ENCODE measurements at regions not wholly inside any gene's neighbourhood (a gene's known extent, or its start where the extent isn't known, plus 50 kb on each side); places are given as distances from the start of the nearest gene placed in this dataset.

GRCh38 chr5:9721161-9721560 is 91.0 kb upstream of the TAS2R1 start:
- Histone ChIP-seq H3K79me2 (ENCODE audit: insufficient read depth, low read length) (no peaks in the 10 kb centered on the region), H2AFZ (ENCODE audit: insufficient read depth, low read depth, low read length, poor library complexity, severe bottlenecking) (no peak overlapping the region), H3K4me2 (replicated peaks; ENCODE audit: extremely low read depth, low read length, poor library complexity, severe bottlenecking) (no peak overlapping the region), H3K27ac (ENCODE audit: low read depth in 1 of 2, low read length in 2 of 2) (no peak overlapping the region), H3K36me3 (replicated peaks in 1 of 2; ENCODE audit: control insufficient read depth in 1 of 2, insufficient read depth in 2 of 2, low read length in 2 of 2) (no peaks in the 10 kb centered on the region), H3K27me3 (ENCODE audit: control insufficient read depth in 2 of 2, insufficient read depth in 2 of 2, low read length in 2 of 2) (no peaks in the 10 kb centered on the region), H3K9ac (ENCODE audit: insufficient read depth, low read length, poor library complexity, severe bottlenecking) (no peak overlapping the region), H3K4me1 (ENCODE audit: control insufficient read depth in 1 of 2, insufficient read depth in 2 of 2, low read length in 2 of 2) (no peaks in the 10 kb centered on the region), H3K9me3 (replicated peaks in 1 of 2; ENCODE audit: control insufficient read depth in 1 of 2, insufficient read depth in 1 of 2, low read length in 2 of 2) (peaks cover 14 to 18% of the 10 kb centered on the region in 2 donors), H3K4me3 (replicated peaks in 1 of 3; ENCODE audit: low read depth in 2 of 3, low read length in 3 of 3) (no peak overlapping the region), H4K20me1 (ENCODE audit: insufficient read depth, low read length) (no peaks in the 10 kb centered on the region)
- Mint-ChIP-seq H3K4me3 (no peak overlapping the region), H3K27me3 (ENCODE audit: low read depth in 3 of 3) (peaks cover 0 to 1% (median 0%) of the 10 kb centered on the region in 3 donors), H3K9me3 (peaks cover 3 to 20% (median 12%) of the 10 kb centered on the region in 7 donors), H3K4me1 (no peaks in the 10 kb centered on the region), H3K27ac (no peak overlapping the region), H3K36me3 (no peaks in the 10 kb centered on the region)
- DNase-seq = no peak
- no CpG with 5 or more reads among the region's 2 CpGs for WGBS (ENCODE audit: insufficient coverage)
- intact Hi-C loops (cut with micrococcal nuclease) = no loop called here
- TF ChIP-seq, protein P1, sequence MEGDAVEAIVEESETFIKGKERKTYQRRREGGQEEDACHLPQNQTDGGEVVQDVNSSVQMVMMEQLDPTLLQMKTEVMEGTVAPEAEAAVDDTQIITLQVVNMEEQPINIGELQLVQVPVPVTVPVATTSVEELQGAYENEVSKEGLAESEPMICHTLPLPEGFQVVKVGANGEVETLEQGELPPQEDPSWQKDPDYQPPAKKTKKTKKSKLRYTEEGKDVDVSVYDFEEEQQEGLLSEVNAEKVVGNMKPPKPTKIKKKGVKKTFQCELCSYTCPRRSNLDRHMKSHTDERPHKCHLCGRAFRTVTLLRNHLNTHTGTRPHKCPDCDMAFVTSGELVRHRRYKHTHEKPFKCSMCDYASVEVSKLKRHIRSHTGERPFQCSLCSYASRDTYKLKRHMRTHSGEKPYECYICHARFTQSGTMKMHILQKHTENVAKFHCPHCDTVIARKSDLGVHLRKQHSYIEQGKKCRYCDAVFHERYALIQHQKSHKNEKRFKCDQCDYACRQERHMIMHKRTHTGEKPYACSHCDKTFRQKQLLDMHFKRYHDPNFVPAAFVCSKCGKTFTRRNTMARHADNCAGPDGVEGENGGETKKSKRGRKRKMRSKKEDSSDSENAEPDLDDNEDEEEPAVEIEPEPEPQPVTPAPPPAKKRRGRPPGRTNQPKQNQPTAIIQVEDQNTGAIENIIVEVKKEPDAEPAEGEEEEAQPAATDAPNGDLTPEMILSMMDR (IDR thresholded peaks at IDR 0.05) = no peak

DNA sequence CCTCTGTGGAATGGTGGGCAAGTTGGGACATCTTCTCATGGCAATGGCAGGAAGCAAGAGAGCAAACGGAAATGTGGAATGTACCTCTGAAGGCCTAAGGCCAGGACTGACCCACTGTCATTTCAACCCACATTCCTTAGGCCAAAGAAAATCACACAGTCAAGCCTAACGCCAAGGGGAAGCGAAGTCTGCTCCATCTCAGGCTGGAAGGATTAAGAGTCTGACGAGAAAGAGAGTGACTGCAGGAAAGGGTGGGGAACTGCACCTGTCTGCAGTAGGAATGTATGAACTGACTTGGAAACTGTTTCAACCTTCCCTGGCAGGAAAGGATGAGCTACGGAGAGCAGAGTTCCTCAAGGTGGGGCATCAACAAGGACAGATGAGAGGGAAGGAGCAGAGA is 90.2 kb upstream of the TAS2R1 start:
- no peaks in the 10 kb centered on the region for H3K79me2 ChIP-seq (ENCODE audit: insufficient read depth, low read length)
- H3K9ac ChIP-seq (ENCODE audit: insufficient read depth, low read length, poor library complexity, severe bottlenecking) = no peak overlapping the region
- H2AFZ ChIP-seq (ENCODE audit: insufficient read depth, low read depth, low read length, poor library complexity, severe bottlenecking) = no peak overlapping the region
- no peaks in the 10 kb centered on the region for H3K4me1 Mint-ChIP-seq
- H3K4me1 ChIP-seq (ENCODE audit: control insufficient read depth in 1 of 2, insufficient read depth in 2 of 2, low read length in 2 of 2) = no peaks in the 10 kb centered on the region
- no peak for DNase-seq
- no peaks in the 10 kb centered on the region for H3K27me3 ChIP-seq (ENCODE audit: control insufficient read depth in 2 of 2, insufficient read depth in 2 of 2, low read length in 2 of 2)
- H3K36me3 ChIP-seq (replicated peaks in 1 of 2; ENCODE audit: control insufficient read depth in 1 of 2, insufficient read depth in 2 of 2, low read length in 2 of 2) = no peaks in the 10 kb centered on the region
- TF ChIP-seq, protein P1 (IDR thresholded peaks at IDR 0.05) = no peak
- no peak overlapping the region for H3K27ac Mint-ChIP-seq
- no peaks in the 10 kb centered on the region for H3K36me3 Mint-ChIP-seq
- H3K4me2 ChIP-seq (replicated peaks; ENCODE audit: extremely low read depth, low read length, poor library complexity, severe bottlenecking) = no peak overlapping the region
- H3K27me3 Mint-ChIP-seq (ENCODE audit: low read depth in 3 of 3) = peaks cover 0 to 1% (median 0%) of the 10 kb centered on the region in 3 donors
- intact Hi-C loops (cut with micrococcal nuclease) = no loop called here
- no peak overlapping the region for H3K27ac ChIP-seq (ENCODE audit: low read depth in 1 of 2, low read length in 2 of 2)
- H3K4me3 Mint-ChIP-seq = no peak overlapping the region
- H4K20me1 ChIP-seq (ENCODE audit: insufficient read depth, low read length) = no peaks in the 10 kb centered on the region
- peaks cover 14 to 17% of the 10 kb centered on the region in 2 donors for H3K9me3 ChIP-seq (replicated peaks in 1 of 2; ENCODE audit: control insufficient read depth in 1 of 2, insufficient read depth in 1 of 2, low read length in 2 of 2)
- peaks cover 3 to 17% (median 9%) of the 10 kb centered on the region in 7 donors for H3K9me3 Mint-ChIP-seq
- H3K4me3 ChIP-seq (replicated peaks in 1 of 3; ENCODE audit: low read depth in 2 of 3, low read length in 3 of 3) = no peak overlapping the region
- 90% methylated on average over 2 of the region's 5 CpGs for WGBS (ENCODE audit: insufficient coverage)
